ENCODE measurements at regions not wholly inside any gene's neighbourhood (a gene's known extent, or its start where the extent isn't known, plus 50 kb on each side); places are given as distances from the start of the nearest gene placed in this dataset.

GRCh38 chr6:28598757-28599686, 73.3 kb downstream of the GPX5 start:
- ChIA-PET POLR2A (no interaction called here), CTCF (no interaction called here)
- Histone ChIP-seq H3K36me3 (replicated peaks in 1 of 2; ENCODE audit: control extremely low read depth in 1 of 2, control insufficient read depth in 1 of 2, extremely low read depth in 1 of 2, insufficient read depth in 2 of 2, low read length in 1 of 2) (no peaks in the 10 kb centered on the region), H3K4me2 (replicated peaks; ENCODE audit: low read depth, low read length, poor library complexity, severe bottlenecking) (no peak overlapping the region), H3K27me3 (replicated peaks in 1 of 4; ENCODE audit: control extremely low read depth in 1 of 4, control insufficient read depth in 3 of 4, insufficient read depth in 4 of 4, low read length in 3 of 4) (peaks cover 0 to 14% (median 5%) of the 10 kb centered on the region in 4 experiments), H3K27ac (ENCODE audit: low read length in 2 of 2) (no peak overlapping the region), H3K4me1 (ENCODE audit: control insufficient read depth in 2 of 2, insufficient read depth in 2 of 2, low read length in 2 of 2) (peaks cover 0 to 4% of the 10 kb centered on the region in 2 donors), H4K20me1 (ENCODE audit: control insufficient read depth, insufficient read depth, low read length, poor library complexity, severe bottlenecking) (no peaks in the 10 kb centered on the region), H2AFZ (ENCODE audit: insufficient read depth, low read depth, low read length, poor library complexity, severe bottlenecking) (no peak overlapping the region), H3K79me2 (ENCODE audit: control insufficient read depth, insufficient read depth, low read length) (no peaks in the 10 kb centered on the region), H3K9me3 (ENCODE audit: control extremely low read depth in 1 of 3, control insufficient read depth in 2 of 3, insufficient read depth in 1 of 3, low read length in 2 of 3) (peaks cover 0 to 7% (median 0%) of the 10 kb centered on the region in 3 donors), H3K9ac (ENCODE audit: low read length) (no peak overlapping the region), H3K4me3 (ENCODE audit: control extremely low read depth in 1 of 5, extremely low read depth in 1 of 5, insufficient read depth in 1 of 5, low read depth in 2 of 5, low read length in 4 of 5) (no peak overlapping the region)
- ATAC-seq (ENCODE audit: low read depth) (no peak), DNase-seq (no peak)
- no peak for TF ChIP-seq CTCF (IDR thresholded peaks at IDR 0.05)
- TF ChIP-seq EZH2 (IDR thresholded peaks at IDR 0.05; ENCODE audit: borderline replicate concordance, insufficient read depth, low read depth, low read length, poor library complexity, severe bottlenecking) = no peak
- intact Hi-C loops (cut with micrococcal nuclease) = no loop called here
- WGBS (ENCODE audit: insufficient coverage) = 80% methylated on average over 1 of the region's 6 CpGs
- H3K27me3 Mint-ChIP-seq = peaks cover 57% of the 10 kb centered on the region
- H3K27ac Mint-ChIP-seq = no peak overlapping the region
- no peaks in the 10 kb centered on the region for H3K4me1 Mint-ChIP-seq
- peaks cover 6% of the 10 kb centered on the region for H3K9me3 Mint-ChIP-seq (ENCODE audit: insufficient read depth)
- H3K4me3 Mint-ChIP-seq = no peak overlapping the region

- no peak for TF ChIP-seq CTCF (IDR thresholded peaks at IDR 0.05)
- no peak for TF ChIP-seq EZH2 (IDR thresholded peaks at IDR 0.05; ENCODE audit: borderline replicate concordance, insufficient read depth, low read depth, low read length, poor library complexity, severe bottlenecking)
- 80% methylated on average over 1 of the region's 7 CpGs for WGBS (ENCODE audit: insufficient coverage)
- no peak overlapping the region for H3K4me3 ChIP-seq (ENCODE audit: control extremely low read depth in 1 of 5, extremely low read depth in 1 of 5, insufficient read depth in 1 of 5, low read depth in 2 of 5, low read length in 4 of 5)
- ChIA-PET CTCF (no interaction called here), POLR2A (no interaction called here)
- no peaks in the 10 kb centered on the region for H4K20me1 ChIP-seq (ENCODE audit: control insufficient read depth, insufficient read depth, low read length, poor library complexity, severe bottlenecking)
- Mint-ChIP-seq H3K4me1 (no peaks in the 10 kb centered on the region), H3K27me3 (peaks cover 57% of the 10 kb centered on the region), H3K9me3 (ENCODE audit: insufficient read depth) (peaks cover 6% of the 10 kb centered on the region), H3K4me3 (no peak overlapping the region), H3K27ac (no peak overlapping the region)
- H3K4me2 ChIP-seq (replicated peaks; ENCODE audit: low read depth, low read length, poor library complexity, severe bottlenecking) = no peak overlapping the region
- intact Hi-C loops (cut with micrococcal nuclease) = no loop called here
- H3K9me3 ChIP-seq (ENCODE audit: control extremely low read depth in 1 of 3, control insufficient read depth in 2 of 3, insufficient read depth in 1 of 3, low read length in 2 of 3) = peaks cover 0 to 7% (median 0%) of the 10 kb centered on the region in 3 donors
- H3K79me2 ChIP-seq (ENCODE audit: control insufficient read depth, insufficient read depth, low read length) = no peaks in the 10 kb centered on the region
- H3K9ac ChIP-seq (ENCODE audit: low read length) = no peak overlapping the region
- peaks cover 0 to 4% of the 10 kb centered on the region in 2 donors for H3K4me1 ChIP-seq (ENCODE audit: control insufficient read depth in 2 of 2, insufficient read depth in 2 of 2, low read length in 2 of 2)
- DNase-seq (no peak), ATAC-seq (ENCODE audit: low read depth) (no peak)
- no peak overlapping the region for H2AFZ ChIP-seq (ENCODE audit: insufficient read depth, low read depth, low read length, poor library complexity, severe bottlenecking)
- H3K27ac ChIP-seq (ENCODE audit: low read length in 2 of 2) = no peak overlapping the region
- H3K27me3 ChIP-seq (replicated peaks in 1 of 4; ENCODE audit: control extremely low read depth in 1 of 4, control insufficient read depth in 3 of 4, insufficient read depth in 4 of 4, low read length in 3 of 4) = peaks cover 0 to 20% (median 9%) of the 10 kb centered on the region in 4 experiments
- no peaks in the 10 kb centered on the region for H3K36me3 ChIP-seq (replicated peaks in 1 of 2; ENCODE audit: control extremely low read depth in 1 of 2, control insufficient read depth in 1 of 2, extremely low read depth in 1 of 2, insufficient read depth in 2 of 2, low read length in 1 of 2)
Measured at GRCh38 chr6:28600245-28600644, 74.6 kb downstream of the GPX5 start.

Measured in B cell (primary cell).